PC-9 (cell line): ENCODE measurements at regions not wholly inside any gene's neighbourhood (a gene's known extent, or its start where the extent isn't known, plus 50 kb on each side); places are given as distances from the start of the nearest gene placed in this dataset.

Experiments used
- BruUV-seq: library from RNA; stranded (reverse); fragments of 400-500 nt; replicated peaks from 2 replicates; lab custom pipeline; 2021; lab: Mats Ljungman, UMichigan
- CTCF ChIA-PET: fragments of 300-600 bp; sonication (Branson Sonifier 250); formaldehyde crosslinking; loops from one replicate; lab custom pipeline; 2022; ENCODE audit warnings: antibody characterized with exemption; lab: Charles Lee
- POLR2A ChIA-PET: fragments of 300-600 bp; sonication (Branson Sonifier 250); formaldehyde crosslinking; loops from one replicate; lab custom pipeline; 2022; ENCODE audit warnings: antibody characterized with exemption; ENCODE audit not compliant: unreplicated experiment; lab: Charles Lee
- DNase-seq, 2 experiments: peaks; one replicate each; pipeline versions ENCODE4 v3.0.0 to v3.0.0-alpha.2; 2015 to 2022; ENCODE audit warnings: mixed read lengths in 1 of 2
- H2AFZ ChIP-seq: fragments of 200-600 bp; sonication (generic); 2 replicates; pipeline ENCODE4 v1.8.1; 2017; ENCODE audit warnings: antibody characterized with exemption
- H3F3A ChIP-seq: fragments of 200-600 bp; sonication (generic); 2 replicates; pipeline ENCODE4 v1.8.1; 2017; ENCODE audit warnings: antibody characterized with exemption, mild to moderate bottlenecking, low read depth; ENCODE audit not compliant: insufficient read depth
- H3K27ac ChIP-seq: fragments of 200-600 bp; sonication (generic); 2 replicates; pipeline ENCODE4 v1.6.1; 2016; ENCODE audit warnings: mixed run types
- H3K27me3 ChIP-seq: fragments of 200-600 bp; sonication (generic); 2 replicates; pipeline ENCODE4 v1.6.1; 2016; ENCODE audit warnings: low read depth, mixed run types; ENCODE audit not compliant: insufficient read depth
- H3K36me3 ChIP-seq: fragments of 200-600 bp; sonication (generic); 2 replicates; pipeline ENCODE4 v1.6.1; 2016; ENCODE audit warnings: low read depth, mixed run types
- H3K4me1 ChIP-seq: fragments of 200-600 bp; sonication (generic); replicated peaks from 2 replicates; pipeline ENCODE4 v1.6.1; 2016; ENCODE audit warnings: mixed run types; ENCODE audit not compliant: insufficient read depth
- H3K4me2 ChIP-seq: fragments of 200-600 bp; sonication (generic); 2 replicates; pipeline ENCODE4 v1.6.1; 2017; ENCODE audit warnings: mixed run types
- H3K4me3 ChIP-seq: fragments of 200-600 bp; sonication (generic); 2 replicates; pipeline ENCODE4 v1.6.1; 2016; ENCODE audit warnings: mixed run types
- H3K79me2 ChIP-seq: fragments of 200-600 bp; sonication (generic); 2 replicates; pipeline ENCODE4 v1.6.1; 2017; ENCODE audit warnings: low read depth, mixed run types
- H3K9me2 ChIP-seq: fragments of 200-600 bp; sonication (generic); 2 replicates; pipeline ENCODE4 v1.8.1; 2017; ENCODE audit warnings: mild to moderate bottlenecking; ENCODE audit not compliant: insufficient read depth
- H3K9me3 ChIP-seq: fragments of 200-600 bp; sonication (generic); 2 replicates; pipeline ENCODE4 v1.8.1; 2016; ENCODE audit warnings: low read depth; ENCODE audit not compliant: insufficient read depth
- H4K20me1 ChIP-seq: fragments of 200-600 bp; sonication (generic); 2 replicates; pipeline ENCODE4 v1.8.1; 2017; ENCODE audit not compliant: insufficient read depth
- EZH2 ChIP-seq: fragments of 200-600 bp; sonication (generic); IDR thresholded peaks from 2 replicates; pipeline ENCODE4 v1.8.0; 2017; ENCODE audit warnings: antibody characterized with exemption, low read depth
- intact Hi-C: fragments of 100-400 bp; cut with micrococcal nuclease; formaldehyde crosslinking; loops from one replicate; pipeline ENCODE4 v1.10.0; 2022; ENCODE audit not compliant: unreplicated experiment
- TF ChIP-seq, protein P1 (sequence below): fragments of 200-600 bp; sonication (generic); conservative IDR thresholded peaks from 2 replicates; pipeline ENCODE4 v1.6.1; 2017; ENCODE audit warnings: mixed run types, antibody characterized with exemption, mild to moderate bottlenecking, moderate library complexity

DNA sequence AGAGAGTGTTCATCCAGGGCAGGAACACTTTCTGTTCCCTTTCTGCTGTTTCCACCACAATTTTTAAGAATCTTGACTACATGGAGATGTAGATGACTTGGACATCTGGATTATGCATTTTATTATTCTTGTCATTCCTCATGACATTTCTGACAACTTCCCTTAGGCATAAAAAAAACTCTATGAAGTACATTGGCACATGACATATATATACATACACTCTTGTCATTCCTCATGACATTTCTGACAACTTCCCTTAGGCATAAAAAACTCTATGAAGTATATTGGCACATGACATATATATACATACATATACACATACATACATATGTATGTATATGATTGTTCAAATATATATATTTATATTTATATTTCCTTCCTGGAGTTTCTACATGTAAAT is 531.5 kb downstream of the COL12A1 start:
- no peak for DNase-seq
- no peaks in the 10 kb centered on the region for H3K9me3 ChIP-seq
- BruUV-seq, result no TSS peak
- H3F3A ChIP-seq, result no peaks in the 10 kb centered on the region
- no peak overlapping the region for H3K4me2 ChIP-seq
- H3K27me3 ChIP-seq, result no peaks in the 10 kb centered on the region
- H2AFZ ChIP-seq, result no peak overlapping the region
- H3K4me3 ChIP-seq, result no peak overlapping the region
- no peaks in the 10 kb centered on the region for H3K9me2 ChIP-seq
- no peaks in the 10 kb centered on the region for H4K20me1 ChIP-seq
- H3K36me3 ChIP-seq, result no peaks in the 10 kb centered on the region
- ChIA-PET POLR2A (no interaction called here), CTCF (no interaction called here)
- no peaks in the 10 kb centered on the region for H3K79me2 ChIP-seq
- H3K27ac ChIP-seq, result no peak overlapping the region
- intact Hi-C loops, result no loop called here
- TF ChIP-seq EZH2, result no peak
- TF ChIP-seq, protein P1, sequence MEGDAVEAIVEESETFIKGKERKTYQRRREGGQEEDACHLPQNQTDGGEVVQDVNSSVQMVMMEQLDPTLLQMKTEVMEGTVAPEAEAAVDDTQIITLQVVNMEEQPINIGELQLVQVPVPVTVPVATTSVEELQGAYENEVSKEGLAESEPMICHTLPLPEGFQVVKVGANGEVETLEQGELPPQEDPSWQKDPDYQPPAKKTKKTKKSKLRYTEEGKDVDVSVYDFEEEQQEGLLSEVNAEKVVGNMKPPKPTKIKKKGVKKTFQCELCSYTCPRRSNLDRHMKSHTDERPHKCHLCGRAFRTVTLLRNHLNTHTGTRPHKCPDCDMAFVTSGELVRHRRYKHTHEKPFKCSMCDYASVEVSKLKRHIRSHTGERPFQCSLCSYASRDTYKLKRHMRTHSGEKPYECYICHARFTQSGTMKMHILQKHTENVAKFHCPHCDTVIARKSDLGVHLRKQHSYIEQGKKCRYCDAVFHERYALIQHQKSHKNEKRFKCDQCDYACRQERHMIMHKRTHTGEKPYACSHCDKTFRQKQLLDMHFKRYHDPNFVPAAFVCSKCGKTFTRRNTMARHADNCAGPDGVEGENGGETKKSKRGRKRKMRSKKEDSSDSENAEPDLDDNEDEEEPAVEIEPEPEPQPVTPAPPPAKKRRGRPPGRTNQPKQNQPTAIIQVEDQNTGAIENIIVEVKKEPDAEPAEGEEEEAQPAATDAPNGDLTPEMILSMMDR, result no peak
- no peaks in the 10 kb centered on the region for H3K4me1 ChIP-seq

DNA sequence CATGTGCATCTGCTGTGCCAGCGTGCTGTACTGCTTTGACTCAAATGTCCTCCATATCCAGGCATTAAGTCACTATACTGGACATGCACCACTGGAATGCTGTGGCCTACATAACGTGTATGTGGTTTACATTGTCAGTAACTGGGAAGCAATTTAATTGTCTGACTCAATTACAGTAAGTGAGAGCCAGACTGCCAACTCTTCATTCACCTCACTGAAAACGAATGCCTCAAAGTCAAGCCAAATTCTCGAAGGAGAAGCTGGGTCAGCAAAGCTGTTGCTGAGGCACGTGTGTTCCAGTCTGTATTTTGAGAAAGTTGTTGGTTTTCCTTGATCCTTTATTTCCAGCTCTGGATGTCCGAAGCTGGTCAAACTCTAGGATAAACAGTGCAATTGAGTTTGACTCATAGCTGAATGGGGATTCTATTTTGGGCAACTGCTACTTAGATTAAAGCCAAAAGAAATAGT is 534.3 kb downstream of the COL12A1 start:
- no TSS peak for BruUV-seq
- Histone ChIP-seq H3K9me2 (no peaks in the 10 kb centered on the region), H3K4me1 (no peaks in the 10 kb centered on the region), H3F3A (no peaks in the 10 kb centered on the region), H3K4me2 (no peak overlapping the region), H3K9me3 (no peaks in the 10 kb centered on the region), H2AFZ (no peak overlapping the region), H3K79me2 (no peaks in the 10 kb centered on the region), H3K27ac (no peak overlapping the region), H4K20me1 (no peaks in the 10 kb centered on the region), H3K36me3 (no peaks in the 10 kb centered on the region), H3K27me3 (no peaks in the 10 kb centered on the region), H3K4me3 (no peak overlapping the region)
- no peak for DNase-seq
- intact Hi-C loops, result no loop called here
- TF ChIP-seq, protein P1, result no peak
- no peak for TF ChIP-seq EZH2
- CTCF ChIA-PET, result no interaction called here
- POLR2A ChIA-PET, result no interaction called here

DNA sequence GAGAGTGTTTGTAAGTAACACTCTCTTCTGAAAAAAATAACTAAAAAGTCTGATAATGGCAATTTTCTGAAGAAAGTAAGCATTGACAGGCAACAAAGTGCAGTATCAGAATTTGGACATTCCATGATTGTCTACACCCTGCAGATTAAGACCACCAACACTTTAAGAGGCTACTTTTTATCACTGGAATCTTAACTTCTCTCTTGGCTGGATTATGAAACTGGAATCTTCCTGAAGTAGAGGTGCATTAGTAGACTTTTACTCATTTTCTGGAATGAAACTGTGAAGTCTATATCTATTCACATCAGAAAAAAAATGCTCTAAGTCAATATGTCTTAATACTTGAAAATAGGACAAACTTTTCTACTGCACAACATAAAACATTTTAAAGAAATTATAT is 547.5 kb downstream of the COL12A1 start:
- H3K9me2 ChIP-seq, result no peaks in the 10 kb centered on the region
- TF ChIP-seq EZH2, result no peak
- TF ChIP-seq, protein P1, result no peak
- no peak overlapping the region for H3K4me2 ChIP-seq
- ChIA-PET CTCF (no interaction called here), POLR2A (no interaction called here)
- intact Hi-C loops, result no loop called here
- no peaks in the 10 kb centered on the region for H3F3A ChIP-seq
- no peaks in the 10 kb centered on the region for H3K27me3 ChIP-seq
- no peaks in the 10 kb centered on the region for H3K79me2 ChIP-seq
- H4K20me1 ChIP-seq, result no peaks in the 10 kb centered on the region
- H3K36me3 ChIP-seq, result no peaks in the 10 kb centered on the region
- BruUV-seq, result no TSS peak
- H3K4me3 ChIP-seq, result no peak overlapping the region
- no peaks in the 10 kb centered on the region for H3K4me1 ChIP-seq
- DNase-seq, result no peak
- H3K27ac ChIP-seq, result no peak overlapping the region
- no peak overlapping the region for H2AFZ ChIP-seq
- no peaks in the 10 kb centered on the region for H3K9me3 ChIP-seq
